GM19468 (cell line): ENCODE measurements at regions not wholly inside any gene's neighbourhood (a gene's known extent, or its start where the extent isn't known, plus 50 kb on each side); places are given as distances from the start of the nearest gene placed in this dataset.
"Not testable (repeated sequence)": the region's sequence is repeated elsewhere in the genome, so short reads cannot be mapped to it uniquely, and the experiment has no call there.

ENCODE experiments used
- ATAC-seq: cut with Tn5 transposase; IDR thresholded peaks from one replicate; pipeline ENCODE4 v1.9.1; 2021; ENCODE audit warnings: mild to moderate bottlenecking, moderate library complexity, moderate number of reproducible peaks; ENCODE audit not compliant: unreplicated experiment; ENCODE audit errors: extremely low read depth

GRCh38 chr20:48019496-48019895 lies 234.2 kb upstream of the SULF2 start:
- ATAC-seq: no peak

GRCh38 chr20:48018851-48019250 lies 233.6 kb upstream of the SULF2 start:
- not testable (repeated sequence) for ATAC-seq

GRCh38 chr20:48017992-48018391 lies 232.7 kb upstream of the SULF2 start:
- no peak for ATAC-seq

GRCh38 chr20:48017509-48017908 lies 232.2 kb upstream of the SULF2 start:
- ATAC-seq: no peak

GRCh38 chr20:48015943-48016723 lies 230.9 kb upstream of the SULF2 start:
- ATAC-seq: no peak

GRCh38 chr20:48015141-48015910 lies 230.0 kb upstream of the SULF2 start:
- ATAC-seq: no peak

- no peak for ATAC-seq
Observed at GRCh38 chr20:48012401-48012974, 227.2 kb upstream of the SULF2 start.

GRCh38 chr20:48011025-48011424 lies 225.7 kb upstream of the SULF2 start:
- ATAC-seq: no peak

- no peak for ATAC-seq
Observed at GRCh38 chr20:48010623-48011022, 225.3 kb upstream of the SULF2 start.

GRCh38 chr20:48008850-48009515 lies 223.7 kb upstream of the SULF2 start:
- no peak for ATAC-seq

GRCh38 chr20:48007351-48007750 lies 222.1 kb upstream of the SULF2 start:
- no peak for ATAC-seq

- ATAC-seq: no peak
Observed at GRCh38 chr20:48006036-48006833, 221.0 kb upstream of the SULF2 start.

GRCh38 chr20:48003021-48003420 lies 217.7 kb upstream of the SULF2 start:
- ATAC-seq: no peak

- ATAC-seq: peak; percentile 19
Observed at GRCh38 chr20:48002517-48002970, 217.3 kb upstream of the SULF2 start.

- ATAC-seq: no peak
Observed at GRCh38 chr20:47999166-47999565, 213.9 kb upstream of the SULF2 start.

GRCh38 chr20:47998736-47999135 lies 213.5 kb upstream of the SULF2 start:
- ATAC-seq: no peak

- no peak for ATAC-seq
Observed at GRCh38 chr20:47995661-47996060, 210.4 kb upstream of the SULF2 start.

GRCh38 chr20:47993817-47994216 lies 208.5 kb upstream of the SULF2 start:
- no peak for ATAC-seq

- no peak for ATAC-seq
Observed at GRCh38 chr20:47993035-47993755, 207.9 kb upstream of the SULF2 start.
